NCI-H1105 (cell line): ENCODE measurements at regions not wholly inside any gene's neighbourhood (a gene's known extent, or its start where the extent isn't known, plus 50 kb on each side); places are given as distances from the start of the nearest gene placed in this dataset.

ENCODE experiments used
- DNase-seq: peaks from one replicate; lab custom pipeline; 2025; lab: John Stamatoyannopoulos, UW

GRCh38 chr4:134019657-134020056, 181.9 kb downstream of the PABPC4L start:
- no peak for DNase-seq

- DNase-seq: no peak
Measured at GRCh38 chr4:134018846-134019245, 182.7 kb downstream of the PABPC4L start.

GRCh38 chr4:134001057-134001456, 200.5 kb downstream of the PABPC4L start:
- no peak for DNase-seq

GRCh38 chr4:133997436-133997835, 204.2 kb downstream of the PABPC4L start:
- no peak for DNase-seq

GRCh38 chr4:133996431-133997121, 205.0 kb downstream of the PABPC4L start:
- DNase-seq: no peak

- no peak for DNase-seq
Measured at GRCh38 chr4:133995243-133995960, 206.2 kb downstream of the PABPC4L start.

GRCh38 chr4:133982533-133983224, 218.9 kb downstream of the PABPC4L start:
- DNase-seq: no peak

GRCh38 chr4:133981327-133981726, 220.3 kb downstream of the PABPC4L start:
- no peak for DNase-seq

- DNase-seq: no peak
Measured at GRCh38 chr4:133972586-133972985, 229.0 kb downstream of the PABPC4L start.

- peak; percentile 57 for DNase-seq
Measured at GRCh38 chr4:133969202-133969848, 232.3 kb downstream of the PABPC4L start.

GRCh38 chr4:133968174-133968573, 233.4 kb downstream of the PABPC4L start:
- DNase-seq: no peak

- no peak for DNase-seq
Measured at GRCh38 chr4:133960975-133961374, 240.6 kb downstream of the PABPC4L start.

- no peak for DNase-seq
Measured at GRCh38 chr4:133943081-133943480, 258.5 kb downstream of the PABPC4L start.

- no peak for DNase-seq
Measured at GRCh38 chr4:133938061-133938460, 263.5 kb downstream of the PABPC4L start.

GRCh38 chr4:133929531-133930239, 271.9 kb downstream of the PABPC4L start:
- DNase-seq: no peak

- DNase-seq: no peak
Measured at GRCh38 chr4:133921280-133922195, 280.1 kb downstream of the PABPC4L start.

- DNase-seq: no peak
Measured at GRCh38 chr4:133920236-133920635, 281.4 kb downstream of the PABPC4L start.

GRCh38 chr4:133910165-133910564, 291.4 kb downstream of the PABPC4L start:
- no peak for DNase-seq

GRCh38 chr4:133903029-133903428, 298.6 kb downstream of the PABPC4L start:
- DNase-seq: no peak

- DNase-seq: no peak
Measured at GRCh38 chr4:133891011-133891410, 310.6 kb downstream of the PABPC4L start.

- DNase-seq: no peak
Measured at GRCh38 chr4:133887723-133888122, 313.9 kb downstream of the PABPC4L start.
